ENCODE measurements at regions not wholly inside any gene's neighbourhood (a gene's known extent, or its start where the extent isn't known, plus 50 kb on each side); places are given as distances from the start of the nearest gene placed in this dataset.

DNA sequence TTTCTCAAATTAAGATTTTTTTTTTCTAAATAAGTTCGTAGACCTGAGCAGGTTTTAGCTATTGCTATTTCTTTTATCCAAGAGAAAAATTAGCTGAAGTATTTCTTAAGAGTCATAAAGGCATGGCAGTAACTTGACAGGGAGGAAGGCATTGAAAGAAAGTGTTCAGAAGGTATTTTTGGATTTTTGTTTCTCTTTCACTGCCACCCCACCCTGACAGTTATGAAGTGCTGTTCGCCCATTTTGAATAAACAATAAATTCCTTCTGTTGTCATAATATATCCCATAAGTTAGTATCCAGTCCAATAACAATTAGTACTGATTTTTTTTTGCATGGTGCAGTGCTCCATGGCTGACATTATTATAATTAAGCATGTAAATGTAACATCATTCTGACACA lies 363.0 kb downstream of the NR2F2 start:
- TF ChIP-seq CTCF (IDR thresholded peaks at IDR 0.05) (no peak), POLR2A (IDR thresholded peaks at IDR 0.05) (no peak)

Measured in tibial nerve (tissue), 3 donors.